ENCODE measurements at regions not wholly inside any gene's neighbourhood (a gene's known extent, or its start where the extent isn't known, plus 50 kb on each side); places are given as distances from the start of the nearest gene placed in this dataset.

DNA sequence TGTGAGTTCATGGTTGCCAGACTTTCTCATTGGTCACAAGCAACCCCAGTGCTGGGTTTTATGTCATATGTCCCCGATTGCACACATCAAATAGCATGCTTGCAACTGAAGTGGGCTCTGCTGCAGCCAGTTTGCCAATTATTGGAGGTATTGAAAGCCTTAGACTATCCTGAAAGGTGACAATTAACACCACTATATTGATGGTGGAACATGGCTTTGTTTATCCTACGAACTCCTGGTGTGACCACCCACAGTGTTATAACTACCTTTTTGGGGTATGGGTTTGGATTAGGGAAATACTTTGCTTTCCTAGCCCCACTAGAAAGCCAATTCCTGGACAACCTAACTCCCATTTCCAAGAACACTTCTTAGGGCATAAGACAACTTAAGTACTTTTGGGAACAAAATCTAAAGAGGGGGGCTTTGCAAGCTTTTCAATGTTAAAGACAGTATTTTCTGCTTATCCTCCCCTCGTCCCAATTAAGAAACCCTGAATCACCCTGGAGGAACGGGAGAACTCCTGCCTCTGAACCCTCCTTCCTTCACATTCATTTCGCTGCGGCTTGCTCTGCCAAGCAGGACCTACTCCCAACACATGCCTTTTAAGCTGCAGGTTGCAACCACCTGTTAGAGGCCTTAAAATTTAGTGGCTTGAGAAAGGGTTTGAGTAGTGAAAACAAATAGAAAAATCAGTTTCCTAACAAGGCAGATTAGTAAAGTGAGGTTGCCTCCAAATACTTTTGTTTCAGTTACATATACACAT is 80.3 kb upstream of the RBM19 start:
- no peak overlapping the region for H3K4me3 ChIP-seq (ENCODE audit: low read depth, low read length)
- TF ChIP-seq, protein P1, sequence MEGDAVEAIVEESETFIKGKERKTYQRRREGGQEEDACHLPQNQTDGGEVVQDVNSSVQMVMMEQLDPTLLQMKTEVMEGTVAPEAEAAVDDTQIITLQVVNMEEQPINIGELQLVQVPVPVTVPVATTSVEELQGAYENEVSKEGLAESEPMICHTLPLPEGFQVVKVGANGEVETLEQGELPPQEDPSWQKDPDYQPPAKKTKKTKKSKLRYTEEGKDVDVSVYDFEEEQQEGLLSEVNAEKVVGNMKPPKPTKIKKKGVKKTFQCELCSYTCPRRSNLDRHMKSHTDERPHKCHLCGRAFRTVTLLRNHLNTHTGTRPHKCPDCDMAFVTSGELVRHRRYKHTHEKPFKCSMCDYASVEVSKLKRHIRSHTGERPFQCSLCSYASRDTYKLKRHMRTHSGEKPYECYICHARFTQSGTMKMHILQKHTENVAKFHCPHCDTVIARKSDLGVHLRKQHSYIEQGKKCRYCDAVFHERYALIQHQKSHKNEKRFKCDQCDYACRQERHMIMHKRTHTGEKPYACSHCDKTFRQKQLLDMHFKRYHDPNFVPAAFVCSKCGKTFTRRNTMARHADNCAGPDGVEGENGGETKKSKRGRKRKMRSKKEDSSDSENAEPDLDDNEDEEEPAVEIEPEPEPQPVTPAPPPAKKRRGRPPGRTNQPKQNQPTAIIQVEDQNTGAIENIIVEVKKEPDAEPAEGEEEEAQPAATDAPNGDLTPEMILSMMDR (IDR thresholded peaks at IDR 0.05; ENCODE audit: insufficient read depth, low read length, severe bottlenecking), result no peak
- peak; percentile 36 for FAIRE-seq
- no peak for DNase-seq (ENCODE audit: low read depth)
- no peaks in the 10 kb centered on the region for H3K36me3 ChIP-seq (ENCODE audit: control insufficient read depth, insufficient read depth, low read length)
- H3K27me3 ChIP-seq (ENCODE audit: control insufficient read depth, insufficient read depth, low read length), result no peaks in the 10 kb centered on the region

DNA sequence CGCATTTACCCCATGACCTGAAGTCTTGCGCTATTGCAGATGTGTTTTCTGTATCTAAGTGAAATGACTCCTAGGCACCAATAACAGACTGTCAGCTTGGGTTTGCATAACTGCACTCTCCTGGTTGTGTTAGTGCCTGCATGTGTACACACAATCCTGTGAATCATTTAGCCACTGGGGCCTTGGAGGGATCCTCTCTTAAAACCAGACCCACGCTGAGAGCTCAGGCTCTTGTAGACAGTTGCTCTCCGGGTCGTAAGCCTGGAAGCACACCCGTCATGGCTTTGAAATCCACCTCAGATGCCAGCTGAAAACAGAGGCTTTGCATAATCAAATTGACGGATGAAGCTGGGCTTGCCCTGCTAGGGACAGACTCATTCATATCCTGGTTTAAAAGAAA is 79.2 kb upstream of the RBM19 start:
- DNase-seq (ENCODE audit: low read depth) (peak; percentile 3), FAIRE-seq (peak; percentile 18)
- Histone ChIP-seq H3K27me3 (ENCODE audit: control insufficient read depth, insufficient read depth, low read length) (no peaks in the 10 kb centered on the region), H3K36me3 (ENCODE audit: control insufficient read depth, insufficient read depth, low read length) (no peaks in the 10 kb centered on the region), H3K4me3 (ENCODE audit: low read depth, low read length) (no peak overlapping the region)
- TF ChIP-seq, protein P1 (IDR thresholded peaks at IDR 0.05; ENCODE audit: insufficient read depth, low read length, severe bottlenecking), result no peak

DNA sequence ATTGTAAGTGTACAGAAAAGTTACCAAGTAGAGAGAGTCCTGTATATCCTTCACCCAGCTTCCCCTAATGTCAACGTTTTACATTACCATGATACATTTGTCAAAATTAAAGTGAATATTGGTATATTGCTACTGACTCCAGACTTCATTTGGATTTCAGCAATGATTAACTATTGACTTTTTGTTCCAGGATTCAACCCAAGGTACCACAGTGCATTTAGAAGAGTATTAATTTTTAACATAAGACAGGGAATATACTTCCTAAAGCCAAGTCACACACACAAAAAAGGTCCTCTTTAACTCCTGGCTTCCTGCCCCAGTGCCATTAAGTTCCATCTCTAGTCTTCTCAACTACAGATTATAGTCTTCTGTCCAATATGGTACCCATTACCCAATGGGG is 75.5 kb upstream of the RBM19 start:
- H3K27me3 ChIP-seq (ENCODE audit: control insufficient read depth, insufficient read depth, low read length), result no peaks in the 10 kb centered on the region
- no peak for FAIRE-seq
- TF ChIP-seq, protein P1 (IDR thresholded peaks at IDR 0.05; ENCODE audit: insufficient read depth, low read length, severe bottlenecking), result no peak

DNA sequence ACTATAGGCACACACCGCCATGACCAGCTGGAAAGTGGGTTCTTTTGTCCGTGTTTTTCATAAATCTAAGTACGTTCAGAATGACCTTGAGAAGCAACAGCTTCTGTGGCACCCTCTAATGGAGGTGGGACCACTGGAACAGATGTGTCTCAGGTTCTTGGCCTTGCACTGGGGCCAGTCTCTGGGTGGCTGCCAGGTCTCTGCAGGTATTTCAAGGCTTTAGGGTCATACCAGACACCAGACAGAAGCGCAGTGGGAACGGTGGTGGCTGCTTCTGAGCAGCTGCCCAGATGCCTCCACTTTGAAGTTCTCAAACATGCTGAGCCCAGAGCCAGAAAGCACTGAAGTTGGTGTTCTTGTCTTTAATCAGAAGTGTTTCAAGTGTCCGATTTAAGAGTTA is 75.0 kb upstream of the RBM19 start:
- FAIRE-seq (no peak), DNase-seq (ENCODE audit: low read depth) (no peak)
- no peak overlapping the region for H3K4me3 ChIP-seq (ENCODE audit: low read depth, low read length)
- H3K36me3 ChIP-seq (ENCODE audit: control insufficient read depth, insufficient read depth, low read length), result no peaks in the 10 kb centered on the region
- H3K27me3 ChIP-seq (ENCODE audit: control insufficient read depth, insufficient read depth, low read length), result no peaks in the 10 kb centered on the region
- TF ChIP-seq, protein P1 (IDR thresholded peaks at IDR 0.05; ENCODE audit: insufficient read depth, low read length, severe bottlenecking), result no peak

More for the DNA sequence above, 75.5 kb upstream of the RBM19 start:
- DNase-seq (ENCODE audit: low read depth), result no peak
- Histone ChIP-seq H3K4me3 (ENCODE audit: low read depth, low read length) (no peak overlapping the region), H3K36me3 (ENCODE audit: control insufficient read depth, insufficient read depth, low read length) (no peaks in the 10 kb centered on the region)

DNA sequence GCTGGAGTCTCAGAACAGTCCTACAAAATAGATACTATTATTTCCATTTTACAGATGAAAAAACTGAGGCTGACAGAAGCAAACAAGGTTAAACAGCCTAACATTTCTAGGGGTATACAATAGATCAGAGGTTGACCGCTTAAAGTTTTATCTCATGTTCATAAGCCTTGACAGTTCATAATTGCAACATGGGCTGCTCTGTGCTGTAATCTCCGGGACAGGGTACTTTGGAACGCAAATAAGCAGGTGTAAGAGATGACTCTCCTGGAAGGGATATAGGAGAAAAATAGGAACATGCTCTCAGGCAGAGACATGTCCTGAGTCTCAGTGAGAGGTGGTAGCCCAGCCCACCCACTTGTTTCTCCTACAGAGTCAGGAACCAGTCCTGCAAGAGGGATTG is 72.8 kb upstream of the RBM19 start:
- FAIRE-seq (no peak), DNase-seq (ENCODE audit: low read depth) (no peak)
- Histone ChIP-seq H3K36me3 (ENCODE audit: control insufficient read depth, insufficient read depth, low read length) (no peaks in the 10 kb centered on the region), H3K27me3 (ENCODE audit: control insufficient read depth, insufficient read depth, low read length) (no peaks in the 10 kb centered on the region), H3K4me3 (ENCODE audit: low read depth, low read length) (no peak overlapping the region)
- TF ChIP-seq, protein P1 (IDR thresholded peaks at IDR 0.05; ENCODE audit: insufficient read depth, low read length, severe bottlenecking), result no peak

DNA sequence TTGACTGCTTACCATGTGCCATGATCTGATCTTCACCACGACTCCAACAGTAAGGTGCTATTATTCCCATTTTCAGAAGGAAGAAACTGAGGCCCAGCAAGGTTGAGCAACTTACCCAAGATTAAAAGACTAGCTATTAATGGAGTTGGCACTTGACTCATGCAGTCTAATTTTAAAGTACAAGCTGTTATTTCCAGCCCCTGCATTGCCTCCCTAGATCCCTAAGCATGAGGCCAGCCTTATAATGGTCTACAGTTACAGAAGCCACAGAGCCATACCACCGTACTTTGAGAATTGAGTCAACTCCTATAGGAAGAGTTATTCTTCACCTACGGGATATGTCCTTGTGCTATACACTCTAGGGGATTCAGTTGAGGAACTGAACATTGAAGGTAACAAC is 66.7 kb upstream of the RBM19 start:
- FAIRE-seq (no peak), DNase-seq (ENCODE audit: low read depth) (no peak)
- Histone ChIP-seq H3K36me3 (ENCODE audit: control insufficient read depth, insufficient read depth, low read length) (no peaks in the 10 kb centered on the region), H3K27me3 (ENCODE audit: control insufficient read depth, insufficient read depth, low read length) (no peaks in the 10 kb centered on the region), H3K4me3 (ENCODE audit: low read depth, low read length) (no peak overlapping the region)
- TF ChIP-seq, protein P1 (IDR thresholded peaks at IDR 0.05; ENCODE audit: insufficient read depth, low read length, severe bottlenecking), result no peak

All from bronchial epithelial cell (primary cell).